ENCODE measurements at regions not wholly inside any gene's neighbourhood (a gene's known extent, or its start where the extent isn't known, plus 50 kb on each side); places are given as distances from the start of the nearest gene placed in this dataset.

DNA sequence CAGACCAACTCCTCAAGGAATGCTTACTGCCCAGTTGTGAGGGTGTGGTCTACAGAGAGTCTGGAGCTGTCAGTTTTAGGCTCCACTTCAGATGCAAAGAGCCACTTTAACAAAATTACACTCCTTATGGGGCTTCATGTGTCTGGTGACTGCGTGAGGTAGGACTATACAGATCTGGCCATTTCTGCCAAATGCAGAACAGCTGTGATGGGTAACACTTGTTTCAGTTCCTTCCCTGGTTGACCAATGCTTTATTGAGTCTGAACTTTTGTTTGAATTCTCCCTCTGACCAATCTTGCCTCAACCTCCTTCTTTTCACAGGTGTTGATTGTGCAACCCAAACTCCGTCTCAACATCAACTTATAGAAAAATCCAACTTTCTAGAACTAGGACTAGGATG lies 181.2 kb downstream of the OMA1 start:
- DNase-seq = no peak

GRCh38 chr1:58363585-58363984 lies 182.9 kb downstream of the OMA1 start:
- no peak for DNase-seq

DNA sequence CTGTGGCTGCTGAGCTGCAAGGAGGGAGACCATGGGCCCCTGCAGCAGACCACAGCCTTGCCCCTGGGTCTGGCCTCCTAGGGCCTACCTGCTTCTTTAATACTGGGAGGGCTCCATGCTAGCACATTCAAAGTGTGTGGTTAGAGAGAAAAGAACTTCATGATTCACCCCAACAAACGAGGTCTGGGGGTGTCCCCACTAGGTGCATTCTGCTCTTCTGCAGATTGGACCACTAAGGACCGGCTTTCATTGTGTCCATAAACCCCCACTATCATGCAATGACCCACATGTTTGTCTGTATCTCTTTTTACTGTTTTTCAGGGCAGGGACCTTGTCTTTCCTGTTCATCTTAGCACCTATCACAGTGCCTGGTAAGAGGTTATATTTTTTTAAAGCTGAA lies 185.4 kb downstream of the OMA1 start:
- DNase-seq = no peak

- DNase-seq = no peak
Observed at GRCh38 chr1:58358346-58358745, 188.2 kb downstream of the OMA1 start.

- no peak for DNase-seq
Observed at GRCh38 chr1:58356402-58356801, 190.1 kb downstream of the OMA1 start.

- no peak for DNase-seq
Observed at GRCh38 chr1:58353168-58353567, 193.4 kb downstream of the OMA1 start.

DNA sequence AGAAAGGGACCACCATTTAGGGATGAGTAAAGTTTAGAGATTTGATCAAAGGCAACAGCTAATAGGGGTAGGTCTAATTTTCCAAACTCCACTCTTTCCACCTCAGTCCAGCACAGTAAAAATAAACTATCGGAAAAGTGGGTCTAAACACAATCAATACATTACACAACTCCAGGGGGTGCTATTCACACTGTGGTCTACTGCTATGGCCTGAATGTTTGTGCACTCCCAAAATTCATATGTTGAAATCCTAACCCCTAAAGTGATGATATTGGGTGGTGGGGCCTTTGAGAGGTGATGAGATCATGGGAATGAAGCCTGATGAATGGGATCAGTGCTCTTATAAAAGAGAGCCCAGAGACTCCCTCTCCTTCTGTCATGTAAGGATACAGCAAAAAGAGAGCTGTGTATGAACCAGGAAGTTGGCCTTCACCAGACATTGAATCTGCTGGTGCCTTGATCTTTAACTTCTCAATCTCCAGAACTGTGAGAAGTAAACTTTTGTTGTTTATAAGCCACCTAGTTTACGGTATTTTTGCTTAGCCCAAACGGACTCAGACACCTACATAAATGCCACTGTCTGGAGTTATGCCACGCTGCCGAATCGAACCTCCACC lies 193.9 kb downstream of the OMA1 start:
- no peak for DNase-seq

DNA sequence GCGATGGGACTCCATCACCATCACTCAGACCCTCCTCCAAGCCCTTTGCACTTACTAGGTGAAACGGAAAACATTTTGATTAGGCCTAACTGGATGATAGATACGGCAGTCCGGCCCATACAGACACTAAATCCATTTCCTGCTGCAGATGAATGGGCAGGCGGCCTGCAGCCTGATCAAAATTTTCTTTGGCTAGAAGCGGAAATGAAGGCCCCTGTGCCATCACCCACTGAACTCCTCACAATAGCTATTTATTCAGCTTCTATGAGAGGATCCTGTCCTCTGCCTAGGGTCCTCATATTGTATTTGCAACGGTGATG lies 200.5 kb downstream of the OMA1 start:
- no peak for DNase-seq

DNA sequence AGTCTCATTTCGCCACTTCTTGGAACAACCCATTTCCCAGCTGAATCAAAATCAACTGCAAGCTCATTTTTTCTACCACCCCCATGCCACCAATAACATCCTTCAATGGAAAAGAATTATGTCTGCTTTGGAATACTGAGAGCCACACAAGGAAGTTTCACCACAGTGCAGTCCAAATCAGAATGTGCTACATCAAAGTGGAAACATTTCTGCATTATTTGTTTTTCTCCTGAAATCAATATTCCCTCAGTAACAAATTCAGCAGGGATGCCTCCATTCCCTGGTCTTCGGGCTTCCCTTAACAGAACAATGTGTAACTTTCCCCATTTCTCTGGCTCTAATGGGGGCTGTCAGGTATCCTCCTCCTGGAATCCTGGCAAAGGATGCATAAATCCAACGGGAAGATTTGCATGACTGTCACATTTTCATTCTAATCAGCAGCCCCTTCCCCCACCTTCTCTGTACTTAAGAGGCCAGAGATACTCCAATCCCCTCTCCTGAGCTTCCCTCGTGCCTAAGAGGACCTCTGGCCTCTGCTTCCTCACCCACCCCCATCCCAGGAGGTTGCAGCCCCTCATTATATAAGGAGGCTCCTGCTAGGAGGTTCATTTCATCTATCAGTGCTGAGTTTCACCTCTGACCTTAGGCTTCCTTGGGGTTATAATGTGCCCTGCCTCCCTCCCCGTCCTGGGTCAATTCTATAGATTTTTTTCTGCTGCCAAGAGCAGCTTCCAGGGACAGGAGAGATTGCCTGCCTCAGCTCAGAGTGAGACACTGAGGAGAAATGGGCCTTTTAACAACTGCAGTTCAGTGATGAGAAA lies 201.1 kb downstream of the OMA1 start:
- DNase-seq = no peak

- DNase-seq = no peak
Observed at GRCh38 chr1:58340185-58340584, 206.3 kb downstream of the OMA1 start.

- no peak for DNase-seq
Observed at GRCh38 chr1:58338081-58338480, 208.4 kb downstream of the OMA1 start.

GRCh38 chr1:58333511-58333910 lies 213.0 kb downstream of the OMA1 start:
- DNase-seq = no peak

DNA sequence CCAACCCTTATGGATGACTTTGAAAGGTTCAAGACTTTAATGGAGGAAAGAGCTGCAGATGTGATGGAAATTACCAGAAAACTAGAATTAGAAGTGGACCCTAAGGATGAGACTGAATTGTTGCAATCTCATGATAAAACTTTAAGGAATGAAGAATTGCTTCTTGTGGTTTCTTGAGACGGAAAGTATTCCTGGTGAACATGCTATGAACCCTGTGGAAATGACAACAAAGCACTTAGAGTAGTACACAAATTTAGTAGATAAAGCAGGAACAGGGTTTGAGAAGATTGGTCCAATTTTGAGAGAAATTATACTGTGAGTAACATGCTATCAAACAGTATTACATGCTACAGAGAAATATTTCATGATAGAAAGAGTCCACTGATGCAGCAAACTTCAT lies 215.4 kb downstream of the OMA1 start:
- no peak for DNase-seq

GRCh38 chr1:58325866-58326265 lies 220.7 kb downstream of the OMA1 start:
- no peak for DNase-seq

GRCh38 chr1:58324558-58324957 lies 222.0 kb downstream of the OMA1 start:
- DNase-seq = no peak

- DNase-seq = no peak
Observed at GRCh38 chr1:58318157-58319005, 228.1 kb downstream of the OMA1 start.

DNA sequence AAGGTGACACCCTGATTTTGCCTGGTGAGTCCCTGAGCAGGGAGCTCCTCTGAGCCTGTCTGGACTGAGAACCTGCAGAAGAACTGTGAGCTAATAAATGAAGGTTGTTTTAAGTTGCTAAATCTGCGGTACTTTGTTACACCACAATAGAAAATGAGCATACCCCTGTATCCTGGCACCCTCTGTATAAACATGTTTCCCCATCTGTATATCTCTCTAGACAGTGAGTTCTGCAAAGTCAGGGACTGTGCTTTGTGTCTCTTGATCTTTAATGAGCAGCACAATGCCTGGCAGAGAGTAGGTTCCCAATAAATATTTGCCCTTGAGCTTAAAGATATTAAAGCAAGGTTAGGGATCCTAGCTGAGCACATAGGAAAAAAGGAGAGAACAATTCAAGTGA lies 228.8 kb downstream of the OMA1 start:
- DNase-seq = no peak

- no peak for DNase-seq
Observed at GRCh38 chr1:58317086-58317485, 229.4 kb downstream of the OMA1 start.

GRCh38 chr1:58316141-58316540 lies 230.4 kb downstream of the OMA1 start:
- DNase-seq = no peak

- DNase-seq = no peak
Observed at GRCh38 chr1:58312971-58313563, 233.5 kb downstream of the OMA1 start.

DNA sequence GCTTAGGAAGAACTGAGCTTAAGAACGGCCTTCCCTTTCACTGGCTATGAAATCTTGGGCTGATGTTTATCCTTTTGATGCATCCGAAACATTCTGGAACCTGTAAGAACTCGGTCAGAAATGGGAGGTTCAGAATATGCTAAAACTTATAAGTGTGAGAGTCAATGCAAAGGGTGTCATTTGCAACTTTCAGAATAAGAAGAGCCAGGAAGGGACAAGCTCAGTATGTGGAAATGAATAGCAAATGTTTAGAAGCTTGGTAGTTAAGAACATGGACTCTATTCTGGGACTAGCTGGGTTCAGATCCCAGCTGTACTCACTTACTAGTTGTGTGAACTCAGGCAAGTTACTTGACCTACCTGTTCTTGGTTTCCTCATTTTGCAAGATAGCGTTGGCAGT lies 234.1 kb downstream of the OMA1 start:
- DNase-seq = no peak

GRCh38 chr1:58310881-58311280 lies 235.6 kb downstream of the OMA1 start:
- no peak for DNase-seq

GRCh38 chr1:58310469-58310868 lies 236.1 kb downstream of the OMA1 start:
- no peak for DNase-seq

DNA sequence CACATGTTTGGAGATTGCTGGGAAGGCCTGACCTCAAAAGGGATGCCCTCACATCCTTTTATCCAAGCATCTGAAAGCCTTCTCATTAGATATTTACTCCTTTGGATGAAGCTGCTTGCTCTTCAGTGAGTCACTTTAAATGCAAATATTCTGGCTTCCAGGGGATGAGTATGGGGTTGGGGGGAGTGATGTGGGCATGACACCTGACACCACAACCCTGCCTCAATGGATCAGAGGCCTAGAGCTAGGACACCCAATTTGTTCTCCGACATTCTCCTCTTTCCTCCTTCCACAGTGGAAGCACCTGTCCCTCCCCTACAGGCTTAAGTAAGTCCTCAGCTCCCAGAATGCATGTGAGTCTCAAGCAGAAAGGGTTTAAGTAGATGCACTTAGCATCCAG lies 238.3 kb downstream of the OMA1 start:
- no peak for DNase-seq
